ENCODE measurements at regions not wholly inside any gene's neighbourhood (a gene's known extent, or its start where the extent isn't known, plus 50 kb on each side); places are given as distances from the start of the nearest gene placed in this dataset.

GRCh38 chr15:87394676-87395075, 861.9 kb downstream of the NTRK3 start:
- TF ChIP-seq EZH2 (IDR thresholded peaks at IDR 0.05; ENCODE audit: low read length, missing control alignments) (no peak), CTCF (conservative IDR thresholded peaks at IDR 0.05 in 1 of 2, IDR thresholded peaks at IDR 0.05 in 1 of 2; ENCODE audit: low read depth in 1 of 2, low read length in 2 of 2) (no peak)
- H4K20me1 ChIP-seq (ENCODE audit: control insufficient read depth, extremely low read depth, insufficient read depth, low read length), result no peaks in the 10 kb centered on the region
- DNase-seq (ENCODE audit: low read depth in 2 of 2), result no peak
- H3K27me3 ChIP-seq (ENCODE audit: control insufficient read depth, insufficient read depth, low read length), result no peaks in the 10 kb centered on the region
- no peak overlapping the region for H3K9ac ChIP-seq (ENCODE audit: insufficient read depth, low read length)
- H3K9me3 ChIP-seq (ENCODE audit: control insufficient read depth, insufficient read depth, low read depth, low read length), result no peaks in the 10 kb centered on the region
- H3K27ac ChIP-seq (ENCODE audit: insufficient read depth, low read length), result no peak overlapping the region
- no peaks in the 10 kb centered on the region for H3K79me2 ChIP-seq (ENCODE audit: control insufficient read depth, insufficient read depth, low read length)
- no peak overlapping the region for H3K4me2 ChIP-seq (ENCODE audit: extremely low read depth, insufficient read depth, low read length)
- H3K4me1 ChIP-seq (ENCODE audit: control insufficient read depth, extremely low read depth, insufficient read depth, low read length), result no peaks in the 10 kb centered on the region
- no peak overlapping the region for H3K4me3 ChIP-seq (replicated peaks in 1 of 4; ENCODE audit: control extremely low read depth in 1 of 4, insufficient read depth in 1 of 4, low read depth in 3 of 4, low read length in 4 of 4)
- no peaks in the 10 kb centered on the region for H3K36me3 ChIP-seq (ENCODE audit: control insufficient read depth, insufficient read depth, low read length)
- no peak overlapping the region for H2AFZ ChIP-seq (ENCODE audit: low read length)

- Histone ChIP-seq H3K4me3 (replicated peaks in 1 of 4; ENCODE audit: control extremely low read depth in 1 of 4, insufficient read depth in 1 of 4, low read depth in 3 of 4, low read length in 4 of 4) (no peak overlapping the region), H3K79me2 (ENCODE audit: control insufficient read depth, insufficient read depth, low read length) (no peaks in the 10 kb centered on the region), H4K20me1 (ENCODE audit: control insufficient read depth, extremely low read depth, insufficient read depth, low read length) (no peaks in the 10 kb centered on the region), H3K27ac (ENCODE audit: insufficient read depth, low read length) (no peak overlapping the region), H3K9ac (ENCODE audit: insufficient read depth, low read length) (no peak overlapping the region), H2AFZ (ENCODE audit: low read length) (no peak overlapping the region), H3K4me2 (ENCODE audit: extremely low read depth, insufficient read depth, low read length) (no peak overlapping the region), H3K4me1 (ENCODE audit: control insufficient read depth, extremely low read depth, insufficient read depth, low read length) (no peaks in the 10 kb centered on the region), H3K27me3 (ENCODE audit: control insufficient read depth, insufficient read depth, low read length) (no peaks in the 10 kb centered on the region), H3K9me3 (ENCODE audit: control insufficient read depth, insufficient read depth, low read depth, low read length) (no peaks in the 10 kb centered on the region), H3K36me3 (ENCODE audit: control insufficient read depth, insufficient read depth, low read length) (no peaks in the 10 kb centered on the region)
- TF ChIP-seq EZH2 (IDR thresholded peaks at IDR 0.05; ENCODE audit: low read length, missing control alignments) (no peak), CTCF (conservative IDR thresholded peaks at IDR 0.05 in 1 of 2, IDR thresholded peaks at IDR 0.05 in 1 of 2; ENCODE audit: low read depth in 1 of 2, low read length in 2 of 2) (no peak)
- DNase-seq (ENCODE audit: low read depth in 2 of 2), result peak in 1 of 2 donors; percentile 72
These were observed 868.8 kb downstream of the NTRK3 start for GRCh38 chr15:87387766-87388165.

- no peaks in the 10 kb centered on the region for H3K79me2 ChIP-seq (ENCODE audit: control insufficient read depth, insufficient read depth, low read length)
- H3K4me2 ChIP-seq (ENCODE audit: extremely low read depth, insufficient read depth, low read length), result no peak overlapping the region
- H3K9me3 ChIP-seq (ENCODE audit: control insufficient read depth, insufficient read depth, low read depth, low read length), result no peaks in the 10 kb centered on the region
- H3K36me3 ChIP-seq (ENCODE audit: control insufficient read depth, insufficient read depth, low read length), result no peaks in the 10 kb centered on the region
- no peaks in the 10 kb centered on the region for H3K4me1 ChIP-seq (ENCODE audit: control insufficient read depth, extremely low read depth, insufficient read depth, low read length)
- no peak overlapping the region for H2AFZ ChIP-seq (ENCODE audit: low read length)
- no peaks in the 10 kb centered on the region for H4K20me1 ChIP-seq (ENCODE audit: control insufficient read depth, extremely low read depth, insufficient read depth, low read length)
- H3K9ac ChIP-seq (ENCODE audit: insufficient read depth, low read length), result no peak overlapping the region
- no peak overlapping the region for H3K27ac ChIP-seq (ENCODE audit: insufficient read depth, low read length)
- no peak overlapping the region for H3K4me3 ChIP-seq (replicated peaks in 1 of 4; ENCODE audit: control extremely low read depth in 1 of 4, insufficient read depth in 1 of 4, low read depth in 3 of 4, low read length in 4 of 4)
- no peaks in the 10 kb centered on the region for H3K27me3 ChIP-seq (ENCODE audit: control insufficient read depth, insufficient read depth, low read length)
- TF ChIP-seq EZH2 (IDR thresholded peaks at IDR 0.05; ENCODE audit: low read length, missing control alignments) (no peak), CTCF (conservative IDR thresholded peaks at IDR 0.05 in 1 of 2, IDR thresholded peaks at IDR 0.05 in 1 of 2; ENCODE audit: low read depth in 1 of 2, low read length in 2 of 2) (no peak)
- DNase-seq (ENCODE audit: low read depth in 2 of 2), result no peak
These were observed 882.2 kb downstream of the NTRK3 start for GRCh38 chr15:87374339-87374738.
